ENCODE measurements at regions not wholly inside any gene's neighbourhood (a gene's known extent, or its start where the extent isn't known, plus 50 kb on each side); places are given as distances from the start of the nearest gene placed in this dataset.

DNA sequence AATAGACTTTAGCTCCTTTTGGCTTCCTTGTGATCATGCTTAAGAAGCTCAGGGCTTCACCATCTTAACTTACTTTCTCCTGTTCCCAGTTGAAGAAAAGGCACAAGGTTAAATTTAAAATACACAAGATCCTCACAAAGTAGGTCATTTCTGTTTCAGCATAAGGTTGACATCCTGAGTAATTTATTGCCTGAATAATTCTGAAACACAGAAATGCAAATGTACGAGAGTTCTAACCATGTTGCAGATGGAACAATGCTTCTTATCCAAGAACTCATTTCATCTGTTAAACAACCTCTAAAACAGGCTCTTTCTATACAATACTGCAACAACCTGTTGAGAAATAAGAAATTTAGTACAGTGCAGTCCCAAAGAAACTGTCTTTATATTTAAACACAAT lies 395.2 kb downstream of the BCL11A start (continued):
- TF ChIP-seq SP2 (IDR thresholded peaks at IDR 0.05; ENCODE audit: low read length) (no peak), HDAC2 (IDR thresholded peaks at IDR 0.05; ENCODE audit: borderline replicate concordance in 1 of 2, low read depth in 2 of 2, low read length in 2 of 2) (no peak), POLR2AphosphoS5 (IDR thresholded peaks at IDR 0.05; ENCODE audit: low read depth, low read length) (no peak), KDM4A (IDR thresholded peaks at IDR 0.05; ENCODE audit: low read depth, low read length, severe bottlenecking) (no peak)
